Heart right ventricle (tissue), 16 donors: ENCODE measurements at regions not wholly inside any gene's neighbourhood (a gene's known extent, or its start where the extent isn't known, plus 50 kb on each side); places are given as distances from the start of the nearest gene placed in this dataset.

Experiments used
- ATAC-seq, 8 donors: fragments of 200-7000 bp; cut with Tn5 transposase; one replicate each; pipeline ENCODE4 v1.9.1; 2020; ENCODE audit warnings: mild to moderate bottlenecking in 8 of 8, moderate library complexity in 8 of 8, moderate number of reproducible peaks in 1 of 8
- DNase-seq, 2 donors: peaks; one replicate each; pipeline ENCODE4 v3.0.0-alpha.2; 2020
- H3K27ac ChIP-seq, 10 donors: fragments of 200-600 bp; sonication (generic) in 2 of 10; one replicate each; pipeline versions ENCODE4 v1.5.0 to v1.8.0; 2020 to 2022; ENCODE audit warnings: mild to moderate bottlenecking in 3 of 10
- H3K27me3 ChIP-seq, 7 donors: fragments of 200-600 bp; one replicate each; pipeline ENCODE4 v1.8.0; 2021 to 2022; ENCODE audit warnings: mild to moderate bottlenecking in 2 of 7
- H3K36me3 ChIP-seq, 9 donors: fragments of 200-600 bp; sonication (generic) in 1 of 9; one replicate each; pipeline versions ENCODE4 v1.5.0 to v1.8.0; 2020 to 2022; ENCODE audit warnings: mild to moderate bottlenecking in 2 of 9
- H3K4me1 ChIP-seq, 9 donors: fragments of 200-600 bp; sonication (generic) in 1 of 9; one replicate each; pipeline versions ENCODE4 v1.5.0 to v1.8.0; 2020 to 2022; ENCODE audit warnings: mild to moderate bottlenecking in 4 of 9
- H3K4me3 ChIP-seq, 10 donors: fragments of 200-600 bp; sonication (generic) in 2 of 10; one replicate each; pipeline versions ENCODE4 v1.5.0 to v1.8.0; 2020 to 2022; ENCODE audit warnings: mild to moderate bottlenecking in 7 of 10, moderate library complexity in 2 of 10
- H3K9me3 ChIP-seq, 11 donors: fragments of 200-600 bp in 10 of 11; sonication (generic) in 2 of 11; one replicate each; pipeline versions ENCODE4 v1.5.0 to v1.8.0; 2013 to 2022; ENCODE audit warnings: mild to moderate bottlenecking in 2 of 11, control low read depth in 1 of 11, moderate library complexity in 1 of 11
- WGBS, 2 donors: extraction: QIAGEN DNeasy Blood & Tissue Kit; methylation state at CpG; one replicate each; pipeline ENCODE4 v1.1.7; 2013; ENCODE audit warnings: inconsistent platforms in 1 of 2; 5-methylcytosine and 5-hydroxymethylcytosine counted together
- intact Hi-C, 10 donors: fragments of 100-400 bp; cut with DNase I; formaldehyde crosslinking; loops; one replicate each; pipeline versions ENCODE4 v1.11.1 to v1.14.2; 2022
- TF ChIP-seq, protein P1 (sequence below), 9 donors: fragments of 200-600 bp; sonication (generic) in 2 of 9; IDR thresholded peaks; one replicate each; pipeline versions ENCODE4 v1.5.0 to v1.8.0; 2021 to 2022; ENCODE audit warnings: antibody characterized with exemption in 9 of 9, mild to moderate bottlenecking in 5 of 9, moderate library complexity in 1 of 9
- donor health status: Arrhythmogenic right ventricular cardiomyopathy.
- donor health status: ischemic (EF 13 %, LVEDD 7.1; RV severe dilation, severe dysfunction).
- donor health status: healthy with polysubstance abuse.
- donor health status: DM: no; HTN: yes; CAD: no.
- donor health status: DM: no; HTN: no; CAD: no.
- donor health status: ischemic (EF 25% LVEDD 6.9; RV normal size, moderate dysfunction).
- donor health status: ischemic (EF 25% LVEDD 5.7; RV mildly dilated, moderate dysfunction).
- donor health status: healthy.
- donor health status: DM: yes; HTN: yes; CAD: no.
- donor health status: Ischemic cardiomyopathy.
- donor health status: ischemic (EF 35%, LVEDD 5.7; RV mildly dilated, moderate dysfunction).
- donor health status: nonischemic (EF 11% LVEDD 7.7; RV severe dilation, severe dysfunction).
- donor health status: DM: yes; HTN: yes; CAD: no.
- donor health status: PGD.
- donor health status: ischemic (EF 29% LVEDD 5.4; RV normal size, mild dysfunction).
- donor health status: nonischemic (EF 23%, LVEDD 6.1; RV moderate dilation, normal function).

DNA sequence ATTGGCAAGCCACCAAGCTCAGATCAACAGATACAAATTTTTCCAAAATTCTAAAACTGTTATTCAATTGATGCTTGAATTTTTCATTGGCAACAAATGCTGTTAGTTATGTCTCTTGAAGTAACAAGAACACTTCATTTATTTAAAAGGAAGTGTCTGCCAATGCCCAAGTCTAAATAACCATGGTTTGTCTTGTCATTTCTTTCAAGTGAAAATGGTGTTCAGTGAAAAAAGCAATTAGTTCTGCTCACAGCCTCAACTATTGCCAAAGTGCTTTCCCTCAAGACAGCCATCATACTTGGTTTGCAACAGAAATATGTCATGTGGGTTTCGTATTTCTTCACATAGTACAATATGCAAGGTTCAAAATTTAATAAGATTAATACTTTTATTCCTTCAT lies 312.6 kb upstream of the LMCD1 start:
- H3K9me3 ChIP-seq: peaks cover 0 to 20% (median 0%) of the 10 kb centered on the region in 11 donors
- WGBS, 2 donors: 89% methylated on average over 1 of the region's 1 CpG
- no peaks in the 10 kb centered on the region for H3K27me3 ChIP-seq
- H3K36me3 ChIP-seq: no peaks in the 10 kb centered on the region
- intact Hi-C loops: no loop called here
- ATAC-seq: no peak
- DNase-seq: no peak
- TF ChIP-seq, protein P1, sequence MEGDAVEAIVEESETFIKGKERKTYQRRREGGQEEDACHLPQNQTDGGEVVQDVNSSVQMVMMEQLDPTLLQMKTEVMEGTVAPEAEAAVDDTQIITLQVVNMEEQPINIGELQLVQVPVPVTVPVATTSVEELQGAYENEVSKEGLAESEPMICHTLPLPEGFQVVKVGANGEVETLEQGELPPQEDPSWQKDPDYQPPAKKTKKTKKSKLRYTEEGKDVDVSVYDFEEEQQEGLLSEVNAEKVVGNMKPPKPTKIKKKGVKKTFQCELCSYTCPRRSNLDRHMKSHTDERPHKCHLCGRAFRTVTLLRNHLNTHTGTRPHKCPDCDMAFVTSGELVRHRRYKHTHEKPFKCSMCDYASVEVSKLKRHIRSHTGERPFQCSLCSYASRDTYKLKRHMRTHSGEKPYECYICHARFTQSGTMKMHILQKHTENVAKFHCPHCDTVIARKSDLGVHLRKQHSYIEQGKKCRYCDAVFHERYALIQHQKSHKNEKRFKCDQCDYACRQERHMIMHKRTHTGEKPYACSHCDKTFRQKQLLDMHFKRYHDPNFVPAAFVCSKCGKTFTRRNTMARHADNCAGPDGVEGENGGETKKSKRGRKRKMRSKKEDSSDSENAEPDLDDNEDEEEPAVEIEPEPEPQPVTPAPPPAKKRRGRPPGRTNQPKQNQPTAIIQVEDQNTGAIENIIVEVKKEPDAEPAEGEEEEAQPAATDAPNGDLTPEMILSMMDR (IDR thresholded peaks at IDR 0.05): no peak
- no peaks in the 10 kb centered on the region for H3K4me1 ChIP-seq
- H3K4me3 ChIP-seq: no peak overlapping the region
- H3K27ac ChIP-seq: no peak overlapping the region

- H3K4me3 ChIP-seq: no peak overlapping the region
- H3K9me3 ChIP-seq: peaks cover 0 to 20% (median 0%) of the 10 kb centered on the region in 11 donors
- no peaks in the 10 kb centered on the region for H3K27me3 ChIP-seq
- intact Hi-C loops: no loop called here
- H3K27ac ChIP-seq: no peak overlapping the region
- 87 to 92% methylated on average over 1 of the region's 1 CpG for WGBS, 2 donors
- TF ChIP-seq, protein P1 (IDR thresholded peaks at IDR 0.05): no peak
- DNase-seq: no peak
- no peaks in the 10 kb centered on the region for H3K36me3 ChIP-seq
- ATAC-seq: no peak
- H3K4me1 ChIP-seq: no peaks in the 10 kb centered on the region
Observed at GRCh38 chr3:8191406-8191805, 310.2 kb upstream of the LMCD1 start.

DNA sequence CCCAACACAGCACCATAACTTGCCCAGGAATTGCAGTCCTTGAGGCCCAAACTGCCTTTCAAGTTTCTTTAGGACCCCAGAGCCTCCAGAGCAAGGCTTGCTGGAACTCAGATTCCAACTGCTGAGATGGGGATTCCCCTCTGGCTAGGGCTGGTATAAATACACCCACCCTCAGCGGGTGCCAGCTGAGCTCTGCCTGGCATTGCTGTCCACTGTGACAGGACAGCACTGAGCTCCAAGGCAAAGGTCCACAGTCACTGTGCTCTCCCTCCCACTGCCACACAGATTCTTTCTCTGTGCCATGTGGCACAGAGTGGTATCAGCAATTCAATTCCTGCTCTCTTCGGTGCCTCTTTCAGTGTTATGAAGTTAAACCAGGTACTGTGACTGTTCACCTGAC lies 304.2 kb upstream of the LMCD1 start:
- WGBS, 2 donors: 41 to 58% methylated on average over 2 of the region's 2 CpGs
- ATAC-seq: peak; percentile 61 to 83 (median 72)
- no peak overlapping the region for H3K4me3 ChIP-seq
- no peaks in the 10 kb centered on the region for H3K4me1 ChIP-seq
- TF ChIP-seq, protein P1 (IDR thresholded peaks at IDR 0.05): no peak
- intact Hi-C loops: no loop called here
- no peak overlapping the region for H3K27ac ChIP-seq
- peaks cover 0 to 1% (median 0%) of the 10 kb centered on the region in 11 donors for H3K9me3 ChIP-seq
- no peaks in the 10 kb centered on the region for H3K27me3 ChIP-seq
- H3K36me3 ChIP-seq: no peaks in the 10 kb centered on the region
- DNase-seq: peak in 1 of 2 donors; percentile 21

- Histone ChIP-seq H3K4me3 (no peak overlapping the region), H3K27me3 (no peaks in the 10 kb centered on the region), H3K9me3 (no peaks in the 10 kb centered on the region), H3K4me1 (no peaks in the 10 kb centered on the region), H3K27ac (no peak overlapping the region), H3K36me3 (no peaks in the 10 kb centered on the region)
- 65 to 67% methylated on average over 4 of the region's 4 CpGs for WGBS, 2 donors
- intact Hi-C loops: no loop called here
- TF ChIP-seq, protein P1 (IDR thresholded peaks at IDR 0.05): no peak
- DNase-seq (no peak), ATAC-seq (no peak)
Observed at GRCh38 chr3:8198605-8199004, 303.0 kb upstream of the LMCD1 start.
